NCI-H146 (cell line): ENCODE measurements at regions not wholly inside any gene's neighbourhood (a gene's known extent, or its start where the extent isn't known, plus 50 kb on each side); places are given as distances from the start of the nearest gene placed in this dataset.

Experiments used
- DNase-seq: peaks from one replicate; lab custom pipeline; 2025; lab: John Stamatoyannopoulos, UW

GRCh38 chr9:13331320-13331719 lies 51.8 kb upstream of the MPDZ start:
- DNase-seq, result no peak

GRCh38 chr9:13330396-13331004 lies 51.0 kb upstream of the MPDZ start:
- peak; percentile 63 for DNase-seq
